ENCODE measurements at regions not wholly inside any gene's neighbourhood (a gene's known extent, or its start where the extent isn't known, plus 50 kb on each side); places are given as distances from the start of the nearest gene placed in this dataset.
"Not testable (repeated sequence)": the region's sequence is repeated elsewhere in the genome, so short reads cannot be mapped to it uniquely, and the experiment has no call there.

- DNase-seq, result no peak
Observed at GRCh38 chr17:53475002-53475401, 347.7 kb upstream of the KIF2B start.

- DNase-seq, result peak; percentile 81
Observed at GRCh38 chr17:53472586-53472985, 350.1 kb upstream of the KIF2B start.

- no peak for DNase-seq
Observed at GRCh38 chr17:53471514-53471913, 351.2 kb upstream of the KIF2B start.

- peak; percentile 47 for DNase-seq
Observed at GRCh38 chr17:53470626-53471025, 352.1 kb upstream of the KIF2B start.

GRCh38 chr17:53466733-53467132 is 356.0 kb upstream of the KIF2B start:
- DNase-seq, result no peak

- not testable (repeated sequence) for DNase-seq
Observed at GRCh38 chr17:53464396-53464795, 358.3 kb upstream of the KIF2B start.

GRCh38 chr17:53463363-53463762 is 359.4 kb upstream of the KIF2B start:
- DNase-seq, result no peak

GRCh38 chr17:53462393-53462811 is 360.3 kb upstream of the KIF2B start:
- peak; percentile 61 for DNase-seq

- not testable (repeated sequence) for DNase-seq
Observed at GRCh38 chr17:53455943-53456342, 366.8 kb upstream of the KIF2B start.

- no peak for DNase-seq
Observed at GRCh38 chr17:53454337-53454736, 368.4 kb upstream of the KIF2B start.

GRCh38 chr17:53449324-53449723 is 373.4 kb upstream of the KIF2B start:
- no peak for DNase-seq

- no peak for DNase-seq
Observed at GRCh38 chr17:53428913-53429312, 393.8 kb upstream of the KIF2B start.

- no peak for DNase-seq
Observed at GRCh38 chr17:53426505-53426904, 396.2 kb upstream of the KIF2B start.

GRCh38 chr17:53420035-53420641 is 402.6 kb upstream of the KIF2B start:
- DNase-seq, result peak; percentile 1

- DNase-seq, result no peak
Observed at GRCh38 chr17:53409588-53409987, 413.1 kb upstream of the KIF2B start.

GRCh38 chr17:53406907-53407306 is 415.8 kb upstream of the KIF2B start:
- no peak for DNase-seq

- no peak for DNase-seq
Observed at GRCh38 chr17:53391197-53391596, 431.5 kb upstream of the KIF2B start.

- no peak for DNase-seq
Observed at GRCh38 chr17:53390575-53390974, 432.2 kb upstream of the KIF2B start.

- DNase-seq, result no peak
Observed at GRCh38 chr17:53387745-53388144, 435.0 kb upstream of the KIF2B start.

GRCh38 chr17:53353919-53354351 is 468.8 kb upstream of the KIF2B start:
- no peak for DNase-seq

- no peak for DNase-seq
Observed at GRCh38 chr17:53344778-53345177, 477.9 kb upstream of the KIF2B start.

- no peak for DNase-seq
Observed at GRCh38 chr17:53336281-53336680, 486.4 kb upstream of the KIF2B start.

- no peak for DNase-seq
Observed at GRCh38 chr17:53335443-53335842, 487.3 kb upstream of the KIF2B start.

GRCh38 chr17:53330756-53331155 is 492.0 kb upstream of the KIF2B start:
- DNase-seq, result no peak

- no peak for DNase-seq
Observed at GRCh38 chr17:53321651-53322050, 501.1 kb upstream of the KIF2B start.

Data from EL (cell line).